Cardiac fibroblast (primary cell): ENCODE measurements at regions not wholly inside any gene's neighbourhood (a gene's known extent, or its start where the extent isn't known, plus 50 kb on each side); places are given as distances from the start of the nearest gene placed in this dataset.

ENCODE experiments used
- DNase-seq, 2 donors: peaks; one replicate each; pipeline versions ENCODE4 v3.0.0 to v3.0.0-alpha.2; 2010; ENCODE audit warnings: low read depth in 2 of 2
- H3K4me3 ChIP-seq, 2 donors: replicated peaks in 1 of 2; 1 replicate in 1 of 2; 2 replicates in 1 of 2; pipeline ENCODE4 v1.5.1; 2011; ENCODE audit warnings: low read depth in 2 of 2, low read length in 2 of 2, mild to moderate bottlenecking in 2 of 2, moderate library complexity in 1 of 2
- TF ChIP-seq, protein P1 (sequence below): IDR thresholded peaks from one replicate; pipeline ENCODE4 v1.5.1; 2011; ENCODE audit warnings: low read depth, mild to moderate bottlenecking, low read length, inconsistent platforms

DNA sequence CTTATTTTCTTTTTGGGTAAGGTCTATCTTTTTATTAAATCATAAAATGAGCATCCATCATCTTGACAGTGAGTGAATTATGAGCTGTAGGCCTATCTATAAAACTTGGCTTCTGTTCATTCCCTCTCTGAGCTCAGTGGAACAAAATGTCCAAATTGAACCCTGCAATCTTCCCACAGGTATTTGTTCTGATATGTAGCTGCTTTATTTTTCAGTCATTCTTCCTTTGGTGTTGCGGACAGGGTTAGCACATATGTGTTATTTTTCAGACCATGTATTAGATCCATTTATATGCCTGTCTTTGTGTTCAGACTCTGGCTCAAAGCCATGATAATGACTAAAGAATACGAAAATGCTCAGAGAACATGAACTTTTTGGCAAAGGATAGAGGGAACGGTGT lies 201.6 kb upstream of the KIAA1217 start:
- TF ChIP-seq, protein P1, sequence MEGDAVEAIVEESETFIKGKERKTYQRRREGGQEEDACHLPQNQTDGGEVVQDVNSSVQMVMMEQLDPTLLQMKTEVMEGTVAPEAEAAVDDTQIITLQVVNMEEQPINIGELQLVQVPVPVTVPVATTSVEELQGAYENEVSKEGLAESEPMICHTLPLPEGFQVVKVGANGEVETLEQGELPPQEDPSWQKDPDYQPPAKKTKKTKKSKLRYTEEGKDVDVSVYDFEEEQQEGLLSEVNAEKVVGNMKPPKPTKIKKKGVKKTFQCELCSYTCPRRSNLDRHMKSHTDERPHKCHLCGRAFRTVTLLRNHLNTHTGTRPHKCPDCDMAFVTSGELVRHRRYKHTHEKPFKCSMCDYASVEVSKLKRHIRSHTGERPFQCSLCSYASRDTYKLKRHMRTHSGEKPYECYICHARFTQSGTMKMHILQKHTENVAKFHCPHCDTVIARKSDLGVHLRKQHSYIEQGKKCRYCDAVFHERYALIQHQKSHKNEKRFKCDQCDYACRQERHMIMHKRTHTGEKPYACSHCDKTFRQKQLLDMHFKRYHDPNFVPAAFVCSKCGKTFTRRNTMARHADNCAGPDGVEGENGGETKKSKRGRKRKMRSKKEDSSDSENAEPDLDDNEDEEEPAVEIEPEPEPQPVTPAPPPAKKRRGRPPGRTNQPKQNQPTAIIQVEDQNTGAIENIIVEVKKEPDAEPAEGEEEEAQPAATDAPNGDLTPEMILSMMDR, result no peak
- DNase-seq, result no peak
- H3K4me3 ChIP-seq, result no peak overlapping the region

DNA sequence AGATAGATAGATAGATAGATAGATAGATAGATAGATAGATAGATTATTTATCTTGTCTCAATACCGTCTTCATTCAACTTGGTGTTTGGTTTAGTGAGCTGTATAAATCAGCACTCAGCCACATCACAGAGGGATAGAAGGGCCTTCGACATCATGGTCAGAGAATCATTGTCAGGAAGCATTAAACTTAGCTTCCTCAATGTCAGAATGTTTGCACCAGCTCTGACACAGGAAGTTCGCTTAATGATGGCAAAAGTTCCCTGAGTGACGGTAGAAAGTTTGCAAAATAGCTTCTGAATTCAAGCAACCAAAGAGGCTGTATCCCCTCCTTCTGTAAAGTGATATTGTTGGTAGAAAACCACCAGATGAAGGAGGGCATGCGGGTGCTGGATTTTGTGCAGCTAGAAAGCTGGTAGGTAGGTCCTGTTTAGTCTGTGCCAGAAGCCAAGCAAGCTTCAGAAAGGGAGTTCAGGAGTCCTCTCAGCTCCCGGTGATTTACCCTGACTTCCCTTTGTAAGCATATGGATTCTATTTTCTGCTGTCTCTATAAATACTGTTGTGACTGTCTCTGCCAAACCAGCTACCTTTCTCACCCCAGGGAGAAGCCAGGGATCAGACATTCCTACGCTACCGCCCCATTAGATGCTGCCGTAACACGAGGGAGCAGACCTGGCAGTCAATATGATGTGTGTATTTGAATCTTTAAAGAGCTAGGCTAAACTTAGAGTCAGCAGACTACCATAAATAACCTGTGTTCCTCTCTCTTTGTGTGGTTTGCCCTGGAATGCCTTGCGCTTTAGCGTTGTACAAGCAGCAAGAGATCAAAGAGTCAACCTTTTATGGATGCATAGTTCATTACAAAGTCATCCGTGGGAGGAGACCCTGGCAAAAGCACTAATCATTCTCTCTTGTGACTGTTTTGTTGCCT lies 200.5 kb upstream of the KIAA1217 start:
- peak; percentile 16 to 19 for DNase-seq
- TF ChIP-seq, protein P1, result no peak
- no peak overlapping the region for H3K4me3 ChIP-seq

DNA sequence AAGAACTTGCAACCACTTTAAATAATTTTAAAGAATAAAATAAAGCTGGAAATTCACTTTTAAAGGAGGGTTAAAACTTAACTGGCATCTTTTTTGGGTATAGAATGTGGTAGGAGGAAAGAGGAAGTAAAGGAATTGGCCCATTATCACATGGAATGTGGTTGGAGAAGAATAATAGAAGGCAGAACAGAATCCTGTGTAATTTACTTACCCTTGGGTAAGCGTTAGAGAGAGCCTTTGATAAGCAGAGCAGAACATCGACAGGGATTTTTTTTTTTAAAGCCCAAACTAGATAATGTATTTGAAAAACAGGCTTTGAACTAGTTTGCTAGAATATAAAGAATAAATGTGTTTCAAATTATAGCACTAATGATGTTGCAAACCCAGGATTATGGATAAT lies 199.8 kb upstream of the KIAA1217 start:
- TF ChIP-seq, protein P1, result no peak
- H3K4me3 ChIP-seq, result no peak overlapping the region

DNA sequence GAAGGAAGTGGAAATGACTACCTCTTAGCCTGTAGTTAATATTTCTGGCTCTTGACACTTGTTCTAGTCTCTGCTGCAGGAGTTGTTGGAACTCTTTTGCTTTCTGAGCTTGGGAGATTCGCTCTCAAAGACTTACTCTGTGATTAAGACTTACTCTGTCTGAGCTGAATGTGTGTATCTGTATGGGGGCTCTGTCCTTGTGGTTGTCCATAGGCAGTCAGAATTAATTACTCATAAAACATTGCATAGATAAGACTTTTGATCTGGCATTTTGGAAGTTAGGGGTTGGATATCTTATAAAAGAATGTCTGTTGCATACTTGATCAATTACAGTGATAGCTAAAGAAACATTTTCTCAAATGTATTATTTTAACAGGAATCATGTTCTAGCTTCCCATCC lies 199.2 kb upstream of the KIAA1217 start:
- no peak for DNase-seq
- no peak overlapping the region for H3K4me3 ChIP-seq
- TF ChIP-seq, protein P1, result no peak

More for the DNA sequence above, 199.8 kb upstream of the KIAA1217 start:
- DNase-seq, result no peak

DNA sequence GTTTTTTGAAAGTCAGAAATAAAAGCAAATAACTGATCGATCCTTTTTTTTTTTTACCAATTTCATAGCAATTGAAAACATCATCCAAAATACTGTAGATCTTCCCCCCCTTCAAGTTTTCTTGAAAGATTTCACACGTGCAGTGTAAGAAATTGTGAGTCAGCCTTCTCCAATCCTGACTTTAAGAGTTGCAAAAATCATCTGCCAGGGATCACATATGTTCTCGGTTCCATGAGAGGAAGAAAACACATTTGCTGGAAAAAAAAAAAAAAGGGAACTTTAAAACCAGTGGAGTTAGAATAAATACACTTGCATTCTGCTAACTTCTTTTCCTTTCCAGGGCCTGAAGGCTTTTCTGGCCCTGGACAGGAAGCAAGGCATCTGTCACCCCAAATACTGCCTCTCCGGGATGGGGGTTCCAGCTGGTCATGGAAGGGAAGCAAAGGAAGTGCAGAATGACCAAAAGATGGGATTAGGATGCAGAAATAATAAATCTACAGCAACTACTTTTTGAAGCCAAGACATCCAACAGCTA lies 198.4 kb upstream of the KIAA1217 start:
- TF ChIP-seq, protein P1, result no peak
- H3K4me3 ChIP-seq, result no peak overlapping the region

DNA sequence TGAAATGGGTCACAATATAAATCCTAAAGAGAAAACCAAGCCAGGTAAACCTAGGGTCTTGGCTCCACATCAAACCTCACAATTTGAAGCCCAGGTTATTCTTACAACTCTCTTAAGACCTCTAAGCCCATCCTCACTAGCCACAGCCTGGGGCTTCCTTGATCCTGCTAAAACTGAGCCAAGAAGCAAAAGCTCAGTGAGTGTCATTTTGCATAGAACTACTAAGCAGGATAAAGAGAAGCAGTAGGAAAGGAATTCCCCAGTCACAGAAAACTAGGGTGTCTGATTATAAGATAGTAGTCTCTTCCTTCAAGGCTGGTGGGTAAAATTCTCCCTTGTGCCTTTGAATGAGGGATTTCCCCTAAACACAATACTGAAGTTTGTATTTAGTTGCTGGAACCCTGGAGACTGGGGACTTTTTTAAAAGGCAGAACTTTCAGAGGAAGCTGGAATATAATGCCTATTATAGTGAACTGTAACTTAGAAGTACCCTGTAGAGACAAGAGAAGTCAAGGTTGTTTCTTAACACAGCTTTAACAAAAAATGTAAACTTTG lies 196.6 kb upstream of the KIAA1217 start:
- DNase-seq, result no peak
- no peak overlapping the region for H3K4me3 ChIP-seq
- TF ChIP-seq, protein P1, result no peak

More for the DNA sequence above, 198.4 kb upstream of the KIAA1217 start:
- DNase-seq, result no peak
